ENCODE measurements at regions not wholly inside any gene's neighbourhood (a gene's known extent, or its start where the extent isn't known, plus 50 kb on each side); places are given as distances from the start of the nearest gene placed in this dataset.

DNA sequence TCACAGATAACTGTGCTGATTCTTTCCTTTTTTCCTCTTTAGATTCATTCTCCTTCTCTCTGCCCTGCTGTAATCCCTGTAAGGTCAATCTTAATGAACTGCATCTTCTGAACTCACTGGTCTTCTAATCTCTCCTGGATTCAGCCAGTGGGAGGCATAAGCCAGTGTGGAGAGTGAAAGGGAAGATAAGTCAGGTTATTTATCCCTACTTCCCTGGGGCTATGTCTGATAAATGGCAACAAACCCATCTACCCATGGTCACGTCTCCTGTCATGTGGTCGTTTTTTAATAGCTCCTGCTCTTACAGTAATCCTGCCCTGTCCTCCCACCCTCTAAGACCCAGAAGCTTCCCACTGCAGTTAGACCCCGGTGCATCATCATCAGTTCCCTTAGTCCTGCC is 199.6 kb upstream of the NAALADL2 start:
- Histone ChIP-seq H4K8ac (ENCODE audit: extremely low read depth, insufficient read depth, low read length) (no peak overlapping the region), H3K4ac (replicated peaks; ENCODE audit: insufficient read length, low read depth, low read length) (no peak overlapping the region), H3K4me2 (ENCODE audit: insufficient read depth in 1 of 2, low read depth in 2 of 2, low read length in 2 of 2) (no peak overlapping the region), H2BK5ac (ENCODE audit: low read depth, low read length) (no peak overlapping the region), H3K4me3 (ENCODE audit: extremely low read depth in 1 of 4, insufficient read depth in 2 of 4, low read depth in 3 of 4, low read length in 4 of 4) (no peak overlapping the region), H3K79me1 (ENCODE audit: low read depth, low read length) (no peaks in the 10 kb centered on the region), H3K27ac (ENCODE audit: low read depth, low read length) (no peak overlapping the region), H2BK15ac (ENCODE audit: low read length) (no peak overlapping the region), H4K20me1 (replicated peaks in 1 of 2; ENCODE audit: control insufficient read depth in 1 of 2, insufficient read depth in 2 of 2, low read length in 2 of 2) (no peaks in the 10 kb centered on the region), H4K91ac (replicated peaks; ENCODE audit: insufficient read length, low read length) (no peak overlapping the region), H2AK5ac (ENCODE audit: low read depth, low read length) (no peak overlapping the region), H2AFZ (ENCODE audit: low read length) (0 out of 2 replicates have a peak overlapping the region, but pooled peaks have one; percentile 49), H3K36me3 (ENCODE audit: control insufficient read depth in 2 of 4, insufficient read depth in 4 of 4, low read length in 3 of 4) (no peaks in the 10 kb centered on the region), H2BK12ac (ENCODE audit: low read depth, low read length) (no peak overlapping the region), H3K23me2 (ENCODE audit: low read depth, low read length) (no peaks in the 10 kb centered on the region), H3K9me3 (ENCODE audit: insufficient read depth in 2 of 2, low read depth in 1 of 2, low read length in 1 of 2) (no peaks in the 10 kb centered on the region), H3K79me2 (ENCODE audit: control insufficient read depth in 1 of 2, insufficient read depth in 2 of 2, low read length in 2 of 2) (no peaks in the 10 kb centered on the region), H4K5ac (ENCODE audit: insufficient read length, low read depth, low read length) (no peak overlapping the region), H3K23ac (ENCODE audit: insufficient read length) (no peak overlapping the region), H2BK120ac (replicated peaks; ENCODE audit: low read depth, low read length) (no peak overlapping the region), H2BK20ac (ENCODE audit: low read length) (no peak overlapping the region), H3K27me3 (replicated peaks in 1 of 4; ENCODE audit: control insufficient read depth in 3 of 4, extremely low read depth in 1 of 4, insufficient read depth in 3 of 4, low read length in 3 of 4) (no peaks in the 10 kb centered on the region), H3K18ac (ENCODE audit: extremely low read depth, low read length) (no peak overlapping the region), H3K4me1 (replicated peaks in 1 of 4; ENCODE audit: control insufficient read depth in 3 of 4, insufficient read depth in 4 of 4, low read length in 3 of 4) (no peaks in the 10 kb centered on the region), H3K14ac (ENCODE audit: insufficient read length) (no peak overlapping the region), H3K9ac (replicated peaks in 1 of 4; ENCODE audit: extremely low read depth in 1 of 4, low read depth in 3 of 4, low read length in 3 of 4) (no peak overlapping the region), H3K56ac (replicated peaks; ENCODE audit: insufficient read length, low read depth, low read length) (no peak overlapping the region)
- no peak for DNase-seq (ENCODE audit: low read depth in 1 of 2, low spot score in 2 of 2)
- 89% methylated on average over 3 of the region's 3 CpGs; no CpG with 5 or more reads in 1 of the 2 experiments for WGBS, 2 experiments (ENCODE audit: extremely low coverage in 1 of 2, insufficient coverage in 1 of 2, insufficient read length in 1 of 2, insufficient replicate concordance in 2 of 2, low coverage in 1 of 2, low lambda C conversion rate in 2 of 2, missing lambda C conversion rate in 1 of 2)
- POLR2A ChIA-PET (ENCODE audit: partially characterized antibody), result no interaction called here
- TF ChIP-seq CBX5 (IDR thresholded peaks at IDR 0.05; ENCODE audit: low read depth, low read length) (no peak), USF2 (IDR thresholded peaks at IDR 0.05; ENCODE audit: low read length) (no peak), SP4 (IDR thresholded peaks at IDR 0.05; ENCODE audit: low read length) (no peak), ATF2 (IDR thresholded peaks at IDR 0.05; ENCODE audit: low read length) (no peak), BCL11A (IDR thresholded peaks at IDR 0.05; ENCODE audit: low read depth in 2 of 2, low read length in 2 of 2) (no peak), E2F6 (IDR thresholded peaks at IDR 0.05) (no peak), TAF7 (optimal IDR thresholded peaks at IDR 0.05; ENCODE audit: borderline replicate concordance, low read depth, low read length) (no peak), HDAC6 (IDR thresholded peaks at IDR 0.05; ENCODE audit: low read depth, low read length) (no peak), CHD2 (IDR thresholded peaks at IDR 0.05; ENCODE audit: low read length) (no peak), CREB1 (IDR thresholded peaks at IDR 0.05) (no peak), EGR1 (IDR thresholded peaks at IDR 0.05; ENCODE audit: borderline replicate concordance, low read depth, low read length) (no peak)
- CTCF ChIA-PET (ENCODE audit: partially characterized antibody), result no interaction called here
- no peak for FAIRE-seq
